RWPE2 (cell line): ENCODE measurements at regions not wholly inside any gene's neighbourhood (a gene's known extent, or its start where the extent isn't known, plus 50 kb on each side); places are given as distances from the start of the nearest gene placed in this dataset.

Experiments used
- ATAC-seq: fragments of 200-7000 bp; cut with Tn5 transposase; 3 replicates; pipeline ENCODE4 v1.9.1; 2021; ENCODE audit warnings: low read depth
- DNase-seq: peaks from one replicate; pipeline ENCODE4 v3.0.0-alpha.2; 2020; ENCODE audit warnings: low spot score
- H3K27ac ChIP-seq: fragments of 450-650 bp; 2 replicates; pipeline ENCODE4 v1.5.1; 2017; ENCODE audit warnings: mild to moderate bottlenecking; ENCODE audit not compliant: poor library complexity, severe bottlenecking
- H3K27me3 ChIP-seq: fragments of 250-450 bp; sonication (Bioruptor Pico); 2 replicates; pipeline ENCODE4 v1.5.1; 2021; ENCODE audit warnings: mild to moderate bottlenecking, moderate library complexity; ENCODE audit not compliant: insufficient read depth, poor library complexity, severe bottlenecking
- H3K36me3 ChIP-seq: fragments of 250-450 bp; sonication (Bioruptor Pico); 2 replicates; pipeline ENCODE4 v1.5.1; 2020; ENCODE audit warnings: low read depth, mild to moderate bottlenecking, moderate library complexity
- H3K4me1 ChIP-seq: fragments of 250-450 bp; sonication (Bioruptor Pico); 2 replicates; pipeline ENCODE4 v1.5.1; 2021; ENCODE audit warnings: mild to moderate bottlenecking, moderate library complexity; ENCODE audit not compliant: insufficient read depth, poor library complexity, severe bottlenecking
- H3K4me3 ChIP-seq: fragments of 250-450 bp; sonication (Bioruptor Pico); 2 replicates; pipeline ENCODE4 v1.5.1; 2021; ENCODE audit warnings: mild to moderate bottlenecking, moderate library complexity; ENCODE audit not compliant: severe bottlenecking
- H3K9me3 ChIP-seq: fragments of 250-450 bp; sonication (Bioruptor Pico); 2 replicates; pipeline ENCODE4 v1.5.1; 2021; ENCODE audit warnings: mild to moderate bottlenecking, moderate library complexity; ENCODE audit not compliant: severe bottlenecking
- TF ChIP-seq, protein P1 (sequence below): fragments of 450-650 bp; IDR thresholded peaks from one replicate; pipeline ENCODE4 v1.5.1; 2017; ENCODE audit warnings: mild to moderate bottlenecking, moderate library complexity; ENCODE audit not compliant: poor library complexity, severe bottlenecking

DNA sequence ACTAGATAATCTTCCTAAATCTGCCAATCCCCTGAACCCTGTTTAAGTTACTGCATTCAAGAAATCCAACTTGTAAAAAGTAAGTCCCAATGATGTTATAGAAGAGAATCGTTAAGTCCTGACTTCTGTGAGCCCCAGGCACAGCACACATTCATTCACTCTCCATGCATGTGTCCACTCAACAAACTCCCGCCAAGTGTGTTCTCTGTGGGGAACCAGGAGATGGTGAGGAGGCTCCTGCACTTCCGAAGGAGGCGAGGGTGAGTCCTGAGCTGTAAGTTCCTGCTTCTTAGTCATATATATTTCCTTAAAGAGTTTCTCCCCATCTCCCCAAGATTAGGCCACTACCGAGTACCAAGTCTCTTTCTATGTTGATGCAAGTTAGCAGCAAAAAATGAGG, 635.0 kb upstream of the ID2 start:
- TF ChIP-seq, protein P1, sequence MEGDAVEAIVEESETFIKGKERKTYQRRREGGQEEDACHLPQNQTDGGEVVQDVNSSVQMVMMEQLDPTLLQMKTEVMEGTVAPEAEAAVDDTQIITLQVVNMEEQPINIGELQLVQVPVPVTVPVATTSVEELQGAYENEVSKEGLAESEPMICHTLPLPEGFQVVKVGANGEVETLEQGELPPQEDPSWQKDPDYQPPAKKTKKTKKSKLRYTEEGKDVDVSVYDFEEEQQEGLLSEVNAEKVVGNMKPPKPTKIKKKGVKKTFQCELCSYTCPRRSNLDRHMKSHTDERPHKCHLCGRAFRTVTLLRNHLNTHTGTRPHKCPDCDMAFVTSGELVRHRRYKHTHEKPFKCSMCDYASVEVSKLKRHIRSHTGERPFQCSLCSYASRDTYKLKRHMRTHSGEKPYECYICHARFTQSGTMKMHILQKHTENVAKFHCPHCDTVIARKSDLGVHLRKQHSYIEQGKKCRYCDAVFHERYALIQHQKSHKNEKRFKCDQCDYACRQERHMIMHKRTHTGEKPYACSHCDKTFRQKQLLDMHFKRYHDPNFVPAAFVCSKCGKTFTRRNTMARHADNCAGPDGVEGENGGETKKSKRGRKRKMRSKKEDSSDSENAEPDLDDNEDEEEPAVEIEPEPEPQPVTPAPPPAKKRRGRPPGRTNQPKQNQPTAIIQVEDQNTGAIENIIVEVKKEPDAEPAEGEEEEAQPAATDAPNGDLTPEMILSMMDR = no peak
- Histone ChIP-seq H3K9me3 (no peaks in the 10 kb centered on the region), H3K4me3 (no peak overlapping the region), H3K4me1 (no peaks in the 10 kb centered on the region), H3K27ac (no peak overlapping the region), H3K36me3 (no peaks in the 10 kb centered on the region), H3K27me3 (no peaks in the 10 kb centered on the region)
- ATAC-seq = no peak
- DNase-seq = no peak

DNA sequence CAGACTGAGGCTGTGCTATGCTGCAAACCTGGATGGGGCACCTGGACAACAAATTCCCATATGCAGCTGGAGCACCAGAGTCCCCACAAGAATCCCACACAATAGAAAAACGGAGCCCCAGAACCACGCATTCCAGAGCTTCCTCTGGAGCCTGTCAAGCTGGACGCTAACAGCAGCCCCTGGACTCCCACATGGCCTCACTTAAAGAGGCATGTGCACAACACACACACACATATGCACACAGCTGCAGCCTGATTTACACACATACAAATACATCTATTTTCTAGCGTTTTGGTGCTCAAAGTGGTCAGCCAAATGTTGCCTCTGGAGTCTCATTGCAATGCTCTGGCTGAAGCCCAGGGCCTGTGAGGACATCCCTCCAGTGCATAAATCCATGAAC, 632.7 kb upstream of the ID2 start:
- no peaks in the 10 kb centered on the region for H3K4me1 ChIP-seq
- ATAC-seq (no peak), DNase-seq (no peak)
- H3K4me3 ChIP-seq = no peak overlapping the region
- H3K27me3 ChIP-seq = no peaks in the 10 kb centered on the region
- no peaks in the 10 kb centered on the region for H3K36me3 ChIP-seq
- no peak overlapping the region for H3K27ac ChIP-seq
- no peaks in the 10 kb centered on the region for H3K9me3 ChIP-seq
- TF ChIP-seq, protein P1 = no peak

DNA sequence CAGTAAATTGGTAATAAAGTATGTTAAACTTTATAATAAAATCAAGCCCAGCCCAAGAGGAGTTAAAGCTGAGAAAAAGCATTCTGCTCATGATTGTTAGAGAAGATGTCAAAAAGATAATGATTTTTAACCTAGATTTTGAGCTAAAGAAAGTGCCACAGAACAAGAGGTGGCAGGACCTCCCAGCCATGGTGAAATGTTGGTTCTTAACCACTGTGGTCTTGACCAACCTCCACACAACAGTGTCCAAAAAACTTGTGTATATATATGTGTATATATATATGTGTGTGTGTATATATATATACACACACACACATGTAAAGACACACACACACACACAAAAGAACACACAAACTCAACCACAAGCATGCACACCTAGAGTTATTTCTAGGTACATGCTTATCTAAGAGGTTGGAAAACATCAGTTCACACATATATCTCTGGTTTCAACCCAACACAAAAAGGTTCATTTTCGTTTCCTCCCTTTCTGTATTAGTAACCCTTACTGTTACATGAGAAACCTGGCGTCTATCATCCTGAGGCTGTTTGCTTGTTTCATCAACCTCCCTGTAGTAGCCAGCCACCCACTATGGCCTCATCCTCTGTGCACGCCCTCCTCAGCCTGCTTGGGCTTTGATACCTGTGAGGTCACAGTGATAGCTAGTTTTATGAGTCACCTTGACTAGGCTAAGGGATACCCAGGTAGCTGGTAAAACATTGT, 631.8 kb upstream of the ID2 start:
- DNase-seq (no peak), ATAC-seq (peak; percentile 53; the same call in 1 of the 3 replicates)
- Histone ChIP-seq H3K27ac (no peak overlapping the region), H3K9me3 (no peaks in the 10 kb centered on the region), H3K36me3 (no peaks in the 10 kb centered on the region), H3K4me1 (no peaks in the 10 kb centered on the region), H3K27me3 (no peaks in the 10 kb centered on the region), H3K4me3 (no peak overlapping the region)
- TF ChIP-seq, protein P1 = no peak

DNA sequence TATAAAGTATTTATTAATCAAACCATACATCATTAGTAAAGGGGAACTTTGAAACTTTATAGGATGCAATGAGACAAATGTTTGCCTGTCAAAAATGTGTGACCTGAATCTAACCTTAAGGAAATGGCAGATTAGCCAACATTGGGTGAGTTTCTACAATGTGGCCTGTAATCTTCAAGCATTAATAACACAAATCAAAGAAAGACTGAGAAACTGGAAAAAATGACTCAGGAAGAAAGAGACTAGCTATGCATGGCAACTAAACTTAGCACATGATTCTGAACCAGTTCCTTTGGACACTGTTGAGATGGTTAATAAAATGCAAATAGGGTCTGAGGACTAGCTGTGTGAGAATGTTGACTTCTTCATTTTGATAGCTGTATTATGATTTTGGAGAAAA, 628.6 kb upstream of the ID2 start:
- TF ChIP-seq, protein P1 = no peak
- no peaks in the 10 kb centered on the region for H3K4me1 ChIP-seq
- no peak overlapping the region for H3K27ac ChIP-seq
- no peak for ATAC-seq
- no peak overlapping the region for H3K4me3 ChIP-seq
- no peaks in the 10 kb centered on the region for H3K9me3 ChIP-seq
- DNase-seq = no peak
- H3K36me3 ChIP-seq = no peaks in the 10 kb centered on the region
- no peaks in the 10 kb centered on the region for H3K27me3 ChIP-seq

DNA sequence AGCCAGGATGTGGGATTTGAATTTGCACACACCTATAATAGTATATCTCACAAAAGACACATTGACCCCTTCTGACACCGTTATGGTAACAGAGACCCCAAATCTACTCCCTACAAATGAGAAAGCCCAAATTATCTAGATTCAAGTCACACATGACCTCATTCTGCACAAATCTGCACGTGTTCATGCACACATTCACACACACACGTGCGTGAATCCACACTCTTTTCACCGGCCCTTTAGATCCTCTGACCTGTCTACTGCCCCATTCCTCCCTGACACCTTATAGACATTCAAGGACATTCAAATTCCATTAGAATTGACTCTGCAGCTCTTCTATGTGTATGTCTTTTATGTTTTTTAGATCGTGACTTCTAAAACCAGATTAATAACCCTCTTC, 627.8 kb upstream of the ID2 start:
- Histone ChIP-seq H3K4me1 (no peaks in the 10 kb centered on the region), H3K9me3 (no peaks in the 10 kb centered on the region), H3K27me3 (no peaks in the 10 kb centered on the region), H3K4me3 (no peak overlapping the region), H3K27ac (no peak overlapping the region), H3K36me3 (no peaks in the 10 kb centered on the region)
- ATAC-seq (no peak), DNase-seq (no peak)
- TF ChIP-seq, protein P1 = no peak
